SK-N-SH treated with all-trans-retinoic acid at 6 μM for 48 hours (cell line): ENCODE measurements at regions not wholly inside any gene's neighbourhood (a gene's known extent, or its start where the extent isn't known, plus 50 kb on each side); places are given as distances from the start of the nearest gene placed in this dataset.

Experiments used
- ARNTL ChIP-seq: fragments of 450-650 bp; formaldehyde crosslinking; IDR thresholded peaks from 2 replicates; pipeline ENCODE4 v1.5.0; 2020; ENCODE audit warnings: low read depth, mild to moderate bottlenecking, moderate library complexity, borderline replicate concordance
- CREB5 ChIP-seq: fragments of 250-450 bp; sonication (Bioruptor Pico); IDR thresholded peaks from 2 replicates; pipeline ENCODE4 v1.5.1; 2020; ENCODE audit warnings: low read depth, mild to moderate bottlenecking, moderate library complexity
- CSRNP3 ChIP-seq: fragments of 250-450 bp; sonication (Bioruptor Pico); IDR thresholded peaks from 2 replicates; pipeline ENCODE4 v1.5.1; 2021; ENCODE audit warnings: mild to moderate bottlenecking, moderate library complexity
- GLIS3 ChIP-seq: fragments of 250-450 bp; sonication (Bioruptor Pico); IDR thresholded peaks from 2 replicates; pipeline ENCODE4 v1.5.0; 2020; ENCODE audit warnings: mild to moderate bottlenecking, moderate library complexity
- ISL1 ChIP-seq: fragments of 250-450 bp; sonication (Bioruptor Pico); IDR thresholded peaks from 2 replicates; pipeline ENCODE4 v2.1.2; 2022; ENCODE audit warnings: mild to moderate bottlenecking, moderate library complexity
- TOX ChIP-seq: fragments of 250-450 bp; sonication (Bioruptor Pico); IDR thresholded peaks from 2 replicates; pipeline ENCODE4 v1.8.0; 2021; ENCODE audit warnings: mild to moderate bottlenecking, moderate library complexity, borderline replicate concordance
- ZFP30 ChIP-seq: fragments of 450-650 bp; formaldehyde crosslinking; IDR thresholded peaks from 2 replicates; pipeline ENCODE4 v1.5.0; 2022; ENCODE audit warnings: mild to moderate bottlenecking, moderate library complexity
- ZNF8 ChIP-seq: fragments of 450-650 bp; formaldehyde crosslinking; IDR thresholded peaks from 2 replicates; pipeline ENCODE4 v1.5.0; 2020; ENCODE audit warnings: mild to moderate bottlenecking, moderate library complexity
- TF ChIP-seq, protein P1 (sequence below): fragments of 250-450 bp; sonication (Bioruptor Pico); IDR thresholded peaks from 2 replicates; pipeline ENCODE4 v1.8.0; 2020; ENCODE audit warnings: mild to moderate bottlenecking, moderate library complexity, borderline replicate concordance

- TF ChIP-seq, protein P1, sequence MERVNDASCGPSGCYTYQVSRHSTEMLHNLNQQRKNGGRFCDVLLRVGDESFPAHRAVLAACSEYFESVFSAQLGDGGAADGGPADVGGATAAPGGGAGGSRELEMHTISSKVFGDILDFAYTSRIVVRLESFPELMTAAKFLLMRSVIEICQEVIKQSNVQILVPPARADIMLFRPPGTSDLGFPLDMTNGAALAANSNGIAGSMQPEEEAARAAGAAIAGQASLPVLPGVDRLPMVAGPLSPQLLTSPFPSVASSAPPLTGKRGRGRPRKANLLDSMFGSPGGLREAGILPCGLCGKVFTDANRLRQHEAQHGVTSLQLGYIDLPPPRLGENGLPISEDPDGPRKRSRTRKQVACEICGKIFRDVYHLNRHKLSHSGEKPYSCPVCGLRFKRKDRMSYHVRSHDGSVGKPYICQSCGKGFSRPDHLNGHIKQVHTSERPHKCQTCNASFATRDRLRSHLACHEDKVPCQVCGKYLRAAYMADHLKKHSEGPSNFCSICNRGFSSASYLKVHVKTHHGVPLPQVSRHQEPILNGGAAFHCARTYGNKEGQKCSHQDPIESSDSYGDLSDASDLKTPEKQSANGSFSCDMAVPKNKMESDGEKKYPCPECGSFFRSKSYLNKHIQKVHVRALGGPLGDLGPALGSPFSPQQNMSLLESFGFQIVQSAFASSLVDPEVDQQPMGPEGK (CRISPR knock-in tag), result no peak
- no peak for TF ChIP-seq GLIS3
- TF ChIP-seq CSRNP3 (CRISPR knock-in tag), result no peak
- TF ChIP-seq TOX (CRISPR knock-in tag), result no peak
- TF ChIP-seq ZFP30 (CRISPR knock-in tag), result no peak
- TF ChIP-seq ARNTL, result no peak
- TF ChIP-seq ZNF8 (CRISPR knock-in tag), result no peak
- TF ChIP-seq ISL1 (CRISPR knock-in tag), result no peak
- TF ChIP-seq CREB5 (CRISPR knock-in tag), result no peak
These were observed 140.5 kb upstream of the WSCD1 start for GRCh38 chr17:5929721-5930120.
